HG03064 (cell line): ENCODE measurements at regions not wholly inside any gene's neighbourhood (a gene's known extent, or its start where the extent isn't known, plus 50 kb on each side); places are given as distances from the start of the nearest gene placed in this dataset.
A peak's percentile ranks its signal among the peaks of the same experiment; 100 is the strongest.
"Not testable (repeated sequence)": the region's sequence is repeated elsewhere in the genome, so short reads cannot be mapped to it uniquely, and the experiment has no call there.

Experiments used
- ATAC-seq: cut with Tn5 transposase; IDR thresholded peaks from one replicate; pipeline ENCODE4 v1.9.1; 2021; ENCODE audit warnings: low read depth; ENCODE audit not compliant: unreplicated experiment

DNA sequence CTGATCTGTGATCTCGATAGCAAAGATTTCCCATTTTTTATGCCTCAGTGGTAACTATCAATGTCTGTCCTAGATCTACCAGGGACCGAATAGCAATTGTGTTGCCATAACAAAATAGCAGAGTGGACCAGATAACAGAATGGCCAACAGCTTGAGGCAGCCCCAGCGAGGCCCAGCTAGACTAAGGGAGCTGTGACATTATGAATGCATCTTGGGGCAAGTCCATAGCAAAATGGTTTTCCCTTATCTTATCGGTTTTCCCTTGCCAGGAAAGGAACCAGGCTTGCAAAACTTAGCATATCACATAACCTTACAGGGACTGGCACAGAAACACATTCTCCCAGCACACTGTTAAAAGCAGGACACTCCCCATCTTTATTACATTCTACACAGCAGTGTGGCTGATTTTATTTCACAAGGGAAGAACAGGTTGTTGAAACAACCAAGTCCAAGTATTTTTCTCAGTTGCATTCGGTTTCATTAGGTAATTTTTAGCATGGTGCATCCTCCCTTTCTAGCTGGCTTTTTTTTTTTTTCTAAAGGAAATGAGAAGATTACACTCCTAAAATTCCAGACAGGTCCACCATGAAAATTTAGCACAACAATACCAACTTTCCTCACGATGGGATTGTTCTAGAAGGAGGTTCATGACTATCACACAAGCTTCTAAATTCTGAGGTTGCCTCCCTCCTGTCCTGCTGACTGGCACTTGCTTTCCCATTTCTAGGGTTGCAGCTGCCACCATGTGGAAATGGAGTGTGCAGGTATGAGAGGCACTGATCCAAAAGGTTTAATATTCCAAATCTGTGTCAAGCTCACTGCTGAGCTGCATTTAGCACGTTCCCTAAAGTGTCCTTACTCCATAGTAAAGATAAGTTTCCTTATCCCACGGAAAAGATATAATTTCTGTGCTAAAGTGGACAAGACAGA, 97.0 kb upstream of the SLC35G4 start:
- no peak for ATAC-seq

DNA sequence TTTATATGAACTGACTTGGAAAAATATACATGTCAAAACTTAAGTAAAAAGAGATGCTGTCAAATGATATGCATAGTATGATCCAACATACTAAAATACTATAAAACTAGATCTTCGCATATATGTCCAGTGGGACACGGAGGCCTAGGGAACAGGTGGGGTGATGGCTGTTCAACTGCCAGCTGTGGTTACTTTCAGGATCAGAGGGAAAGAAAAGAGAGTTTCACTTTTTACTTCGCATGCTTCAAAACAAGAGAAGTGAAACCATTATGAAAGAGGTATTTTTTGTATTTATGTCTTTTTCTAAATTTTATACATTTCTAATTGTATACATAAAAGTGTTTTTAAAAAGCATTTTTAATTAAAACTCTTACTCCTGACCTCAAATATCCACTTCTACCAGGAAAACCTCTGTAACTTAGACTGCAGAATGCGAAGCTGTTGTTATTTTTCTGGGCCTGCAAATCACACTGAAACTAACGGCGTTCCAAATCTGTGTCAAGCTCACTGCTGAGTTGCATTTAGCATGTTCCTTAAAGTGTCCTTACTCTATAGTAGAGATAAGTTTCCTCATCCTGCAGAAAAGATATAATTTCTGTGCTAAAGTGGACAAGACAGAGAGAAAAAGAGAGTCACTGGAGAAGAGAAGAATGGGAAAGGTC, 97.8 kb upstream of the SLC35G4 start:
- peak; percentile 88 for ATAC-seq

DNA sequence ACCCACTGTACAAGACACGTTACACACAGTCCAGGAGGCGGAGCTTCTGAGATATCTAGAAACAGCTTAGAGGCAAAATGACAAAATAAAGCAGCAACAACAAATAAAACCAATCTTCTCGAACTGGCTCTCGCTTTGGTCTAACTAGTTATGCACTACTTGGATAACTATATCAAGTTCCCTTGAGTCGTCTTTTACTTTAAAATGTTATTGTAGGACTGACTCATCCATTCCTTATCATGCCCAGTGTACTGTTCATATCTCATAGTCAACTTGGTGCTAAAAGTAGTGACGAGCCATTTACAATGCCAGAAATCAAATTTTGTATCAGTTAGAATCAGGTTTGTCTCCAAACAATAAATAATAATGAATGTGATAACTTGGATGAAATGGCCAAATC, 102.5 kb upstream of the SLC35G4 start:
- ATAC-seq = no peak

DNA sequence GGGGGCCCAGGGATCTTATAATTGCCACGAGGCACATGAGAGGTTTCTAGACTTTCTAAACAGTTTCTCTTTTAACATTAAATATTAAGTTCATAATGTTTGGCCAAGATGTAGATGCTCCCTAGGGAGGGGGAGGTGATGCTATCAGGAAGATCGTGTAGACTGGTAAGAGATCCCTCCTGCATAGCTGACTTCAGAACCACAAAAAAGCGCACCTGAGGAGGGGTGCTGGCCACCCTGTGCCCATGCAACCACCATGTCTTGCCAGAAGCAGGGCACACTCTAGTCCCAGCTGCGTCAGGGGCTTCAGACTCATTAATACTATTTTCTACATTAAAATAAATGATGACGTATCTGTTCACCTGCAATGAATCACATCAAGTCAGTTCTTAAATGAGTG, 103.4 kb upstream of the SLC35G4 start:
- no peak for ATAC-seq

DNA sequence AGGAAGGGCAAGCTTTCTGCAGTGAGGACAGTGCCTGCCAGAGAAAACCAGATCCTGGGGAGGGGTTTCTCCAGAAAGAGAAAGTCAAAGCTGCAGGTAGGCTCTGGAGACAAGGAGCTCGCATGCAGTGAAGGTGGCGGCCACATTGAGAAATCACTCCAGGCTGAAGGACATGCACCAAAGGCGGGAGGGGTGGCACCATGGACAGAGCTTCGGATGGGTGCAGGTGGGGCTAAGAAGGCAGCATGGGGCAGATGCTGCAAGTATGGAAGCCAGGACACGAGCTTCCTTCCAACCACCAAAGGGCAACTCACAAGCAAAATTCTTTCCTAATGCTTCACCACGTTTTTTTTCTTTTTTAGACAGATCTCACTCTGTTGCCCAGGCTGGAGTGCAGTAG, 104.4 kb upstream of the SLC35G4 start:
- no peak for ATAC-seq

DNA sequence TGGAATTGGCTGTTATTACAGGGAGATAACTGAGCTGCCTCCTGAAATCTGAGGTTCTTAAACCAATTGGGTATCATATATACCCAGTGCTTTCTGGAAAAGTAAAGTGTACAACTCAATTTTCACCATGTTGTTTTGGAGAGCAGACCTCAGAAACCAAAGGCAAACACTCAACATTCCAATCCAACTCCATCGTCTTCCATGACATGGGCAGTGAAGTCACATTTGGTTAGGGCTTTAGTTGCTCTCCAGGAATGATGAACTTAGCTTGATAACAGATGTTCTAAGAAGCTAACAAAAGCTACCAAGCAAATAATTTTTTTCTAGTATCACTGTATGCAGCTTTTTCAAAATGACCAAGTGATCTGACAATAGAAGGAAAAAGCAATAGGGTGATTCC, 107.0 kb upstream of the SLC35G4 start:
- ATAC-seq = no peak

DNA sequence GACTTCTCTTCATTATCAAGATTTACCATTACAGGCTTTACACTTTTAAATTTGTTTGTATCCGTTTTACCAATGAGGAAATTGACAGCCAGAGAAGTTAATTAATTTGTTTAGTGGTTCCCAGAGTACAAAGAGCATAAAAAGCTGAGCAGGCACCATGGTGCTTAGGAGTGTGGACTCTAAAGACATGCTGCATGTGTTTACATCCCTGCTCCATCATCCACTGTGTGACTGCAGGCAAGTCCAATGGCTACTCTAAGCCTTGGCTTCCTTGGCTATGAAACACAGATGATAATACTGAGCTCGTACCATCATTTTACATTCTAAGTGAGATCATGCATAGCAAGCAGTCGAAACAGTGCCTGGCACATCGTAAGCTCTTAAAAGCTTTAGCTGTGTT, 108.0 kb upstream of the SLC35G4 start:
- no peak for ATAC-seq

DNA sequence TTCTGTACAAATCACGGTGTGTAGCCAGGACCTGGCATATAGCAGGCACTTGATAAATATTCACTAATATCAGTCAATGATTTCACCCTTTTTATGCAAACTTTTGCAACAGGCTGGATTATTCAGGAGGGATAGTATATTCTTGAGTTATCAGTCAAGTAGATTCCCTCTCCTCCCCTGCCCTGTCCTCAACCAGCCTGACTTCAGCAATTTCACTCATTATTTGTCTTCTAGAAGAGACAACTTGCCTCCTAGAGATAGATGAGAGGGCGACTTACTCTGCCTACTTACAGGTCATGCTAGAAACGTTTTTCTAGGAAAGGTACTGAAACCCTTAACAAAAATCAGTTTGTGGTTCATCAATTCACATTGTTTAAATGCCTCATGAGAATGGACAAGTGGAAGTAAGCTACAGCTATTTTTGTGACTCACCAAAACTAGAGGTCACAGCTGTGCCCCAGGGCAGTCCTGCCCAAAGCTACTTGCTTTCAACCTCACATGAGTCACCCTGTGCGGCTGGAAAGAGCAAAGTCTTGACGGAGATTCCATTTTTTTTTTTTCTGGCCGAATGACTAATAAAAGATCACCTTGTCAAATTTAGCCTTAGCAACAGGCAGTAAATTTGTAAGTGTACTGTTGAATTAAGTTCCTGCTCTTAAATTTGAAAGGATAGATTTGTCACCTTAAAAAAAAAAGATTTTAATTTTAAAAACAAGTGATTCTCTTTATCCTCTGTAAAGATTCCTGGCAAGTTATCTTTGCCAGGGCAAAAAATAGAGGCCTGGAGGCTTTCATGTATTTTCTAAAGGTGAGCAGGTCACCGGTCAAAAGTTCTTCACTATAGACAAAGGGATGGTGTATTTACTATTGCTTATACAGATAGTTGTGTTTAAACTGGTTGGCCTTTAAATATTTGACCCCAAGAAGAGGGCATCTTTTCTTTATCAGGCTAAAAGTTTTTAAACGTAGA, 109.0 kb upstream of the SLC35G4 start:
- ATAC-seq = no peak

DNA sequence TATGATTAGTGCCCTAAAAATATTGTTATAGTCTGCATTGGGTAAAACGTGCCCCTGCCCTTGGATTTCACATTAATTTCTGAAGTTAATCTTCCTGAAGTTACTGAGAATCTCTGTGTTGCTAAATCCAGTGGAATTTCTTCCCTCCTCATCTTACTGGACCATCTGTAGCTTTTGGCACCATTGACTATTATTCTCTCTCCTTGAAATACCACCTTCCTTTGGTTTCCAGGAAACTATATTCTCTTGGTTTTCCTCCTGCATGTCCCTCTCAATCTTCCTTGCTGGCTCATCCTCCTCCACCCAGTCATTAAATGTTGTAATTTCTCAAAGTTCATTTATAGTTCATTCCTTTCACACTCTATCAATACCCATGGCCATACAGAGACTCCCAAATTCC, 110.6 kb upstream of the SLC35G4 start:
- no peak for ATAC-seq

DNA sequence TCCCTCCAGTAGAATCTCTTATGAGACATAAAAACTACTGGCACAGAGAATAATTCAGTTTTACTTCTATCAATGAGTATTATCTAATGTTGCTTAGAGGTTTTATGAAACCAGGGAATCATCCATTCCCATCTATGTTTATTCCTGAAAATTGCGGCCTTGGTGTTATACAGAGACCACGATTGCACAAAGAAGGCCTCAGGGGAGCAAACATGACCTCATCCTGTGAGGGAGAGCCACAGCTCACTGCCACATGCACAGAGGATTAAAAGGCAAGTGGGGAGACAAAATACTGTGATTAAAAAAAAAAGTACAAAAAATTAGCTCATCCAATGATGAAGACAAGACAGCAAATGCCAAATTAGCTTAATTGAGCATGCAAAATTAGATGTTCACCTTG, 111.8 kb upstream of the SLC35G4 start:
- ATAC-seq = no peak

DNA sequence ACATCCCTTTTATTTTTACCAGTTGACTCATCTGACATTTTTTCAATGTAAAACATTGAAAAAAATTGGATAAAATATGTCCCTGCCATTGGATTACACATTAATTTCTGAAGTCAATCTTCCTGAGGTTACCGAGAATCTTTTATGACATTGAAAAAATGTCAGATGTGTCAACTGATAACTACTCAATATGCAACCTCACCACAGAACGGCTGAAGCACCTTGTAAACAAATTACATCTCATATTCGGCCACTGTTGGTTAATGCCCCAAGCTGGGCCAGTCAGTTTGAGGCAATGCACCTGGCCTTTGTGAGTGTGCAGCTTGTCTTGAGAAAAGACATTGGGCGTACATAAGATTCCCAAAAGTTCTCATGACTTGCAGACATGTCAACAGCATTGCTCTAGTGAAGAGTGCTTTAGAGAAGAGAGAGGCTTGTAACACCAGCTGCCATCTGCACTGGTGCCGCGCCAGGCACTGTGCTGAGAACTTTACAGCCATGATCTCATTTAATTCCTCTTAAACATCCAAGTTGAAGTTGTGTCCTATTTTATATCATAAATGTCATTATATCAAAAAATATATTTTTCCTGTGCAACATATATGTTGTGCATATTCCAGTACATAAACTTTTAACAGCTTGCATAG, 112.7 kb upstream of the SLC35G4 start:
- no peak for ATAC-seq

DNA sequence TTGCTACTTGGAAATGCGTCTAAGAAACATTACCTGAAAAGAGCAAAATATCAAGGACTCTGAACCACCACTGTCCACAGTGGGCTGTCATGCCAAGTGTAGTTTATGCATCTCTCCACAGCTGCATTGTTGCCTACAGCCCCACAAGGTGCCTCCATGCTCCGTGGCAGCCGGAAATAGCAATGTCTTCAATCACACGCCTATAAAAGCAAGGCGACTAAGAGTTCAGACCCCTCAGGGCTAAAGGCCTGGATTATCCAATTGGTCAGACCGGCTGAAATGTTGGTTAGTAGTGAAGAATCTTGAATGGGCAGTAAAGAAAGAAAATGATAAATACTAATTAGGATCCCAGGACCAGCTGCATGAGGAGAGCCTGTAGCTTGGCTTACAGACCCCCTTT, 114.0 kb upstream of the SLC35G4 start:
- no peak for ATAC-seq

DNA sequence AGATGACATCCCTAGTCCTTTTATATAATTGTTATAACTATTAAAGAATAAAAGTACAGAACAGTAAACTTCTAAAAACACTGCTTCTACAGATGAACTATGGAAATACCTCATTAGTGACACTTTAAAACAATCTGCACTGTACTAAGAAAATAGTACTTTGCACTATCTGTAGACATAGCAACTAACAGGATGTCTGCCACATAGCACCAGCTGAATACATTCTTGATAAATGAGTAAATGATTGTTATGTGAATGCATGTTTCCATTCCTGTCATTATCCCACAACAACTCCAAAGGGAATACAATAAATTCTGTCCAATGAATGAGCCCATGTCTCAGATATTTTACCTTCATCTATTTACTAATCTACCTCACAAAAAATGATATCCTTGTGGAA, 115.3 kb upstream of the SLC35G4 start:
- no peak for ATAC-seq

DNA sequence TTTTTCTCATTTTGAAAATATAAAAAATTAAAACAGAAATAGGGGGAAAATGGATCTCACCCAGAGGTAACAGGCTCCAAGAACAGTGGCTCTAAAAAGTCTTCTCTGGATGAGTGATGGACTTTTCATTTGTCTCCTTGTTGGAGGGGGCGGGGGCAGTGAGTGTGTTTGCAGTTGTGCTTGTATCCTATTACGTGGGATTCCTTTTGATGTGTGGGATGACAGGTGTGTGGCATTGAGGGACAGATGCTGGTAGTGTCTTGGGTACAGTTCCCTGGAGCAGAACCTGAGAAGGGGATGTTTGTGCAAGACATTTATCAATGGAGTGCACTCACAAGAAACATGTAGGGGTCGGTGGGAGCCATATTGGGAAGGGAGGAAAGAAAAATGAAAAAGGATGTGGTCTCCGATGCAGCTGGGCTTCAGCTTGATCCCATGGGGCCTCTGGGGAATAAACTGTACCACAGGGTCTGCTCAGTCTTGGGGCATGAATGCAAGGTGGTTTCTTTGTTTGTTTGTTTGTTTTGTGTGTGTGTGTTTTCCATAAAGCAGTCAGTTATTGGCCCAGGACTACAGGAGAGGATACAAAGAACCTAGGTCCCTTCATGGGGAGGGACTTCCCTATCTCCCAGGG, 120.0 kb upstream of the SLC35G4 start:
- no peak for ATAC-seq

DNA sequence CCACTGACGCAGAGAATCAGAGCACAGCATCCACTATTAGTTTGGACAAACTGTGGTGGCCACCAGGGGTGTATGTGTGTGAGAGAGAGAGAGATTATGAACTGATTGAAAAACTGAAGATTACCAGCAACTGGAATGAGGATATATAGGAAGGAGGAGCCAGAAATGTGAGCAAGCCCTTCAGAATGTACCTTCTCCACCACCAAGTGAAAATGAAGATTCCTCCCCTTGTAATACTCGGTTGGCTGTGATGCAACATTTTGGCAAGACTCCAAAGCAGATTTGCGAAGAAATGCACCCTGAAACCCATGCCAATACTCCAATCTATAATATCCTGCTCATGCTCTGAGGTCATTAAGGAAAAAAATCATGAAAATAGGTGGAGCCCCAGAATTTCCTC, 121.2 kb upstream of the SLC35G4 start:
- ATAC-seq = no peak

DNA sequence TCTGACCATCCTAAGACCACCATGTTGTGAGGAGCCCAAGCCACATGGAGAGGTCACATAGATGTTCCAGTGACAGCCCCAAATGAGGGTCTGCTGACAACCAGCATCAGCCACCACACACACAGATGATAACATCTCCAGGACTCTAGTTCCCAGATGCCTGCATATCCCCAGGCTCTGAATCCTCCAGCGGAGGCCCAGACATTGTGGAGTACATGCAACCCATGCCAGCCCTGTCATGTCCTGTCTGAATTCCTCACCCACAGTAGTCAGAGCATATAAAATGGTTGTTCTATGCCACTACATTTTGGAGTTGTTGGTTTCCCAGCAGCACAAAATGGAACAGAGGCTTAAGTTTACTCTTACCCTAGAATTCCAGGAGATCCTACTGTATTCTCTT, 122.0 kb upstream of the SLC35G4 start:
- ATAC-seq = no peak

DNA sequence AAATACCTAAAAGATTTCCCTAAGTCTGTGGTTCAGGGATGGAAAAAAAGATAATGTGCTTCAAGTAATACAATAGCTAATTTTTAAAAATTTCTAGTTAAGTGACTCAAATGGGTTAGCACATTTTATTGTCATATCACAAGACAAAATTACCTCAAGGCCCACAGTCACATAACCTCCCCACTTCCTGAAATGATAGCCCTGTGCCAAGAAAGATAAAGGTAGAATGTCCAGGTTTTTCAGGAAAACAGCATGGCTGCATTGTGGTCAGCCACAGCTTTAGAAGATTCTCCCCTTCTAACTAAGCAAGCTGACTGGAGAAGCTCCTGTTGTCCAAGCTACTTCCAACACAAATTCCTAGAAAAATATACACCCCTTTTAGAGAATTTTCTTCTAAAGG, 127.1 kb upstream of the SLC35G4 start:
- no peak for ATAC-seq

DNA sequence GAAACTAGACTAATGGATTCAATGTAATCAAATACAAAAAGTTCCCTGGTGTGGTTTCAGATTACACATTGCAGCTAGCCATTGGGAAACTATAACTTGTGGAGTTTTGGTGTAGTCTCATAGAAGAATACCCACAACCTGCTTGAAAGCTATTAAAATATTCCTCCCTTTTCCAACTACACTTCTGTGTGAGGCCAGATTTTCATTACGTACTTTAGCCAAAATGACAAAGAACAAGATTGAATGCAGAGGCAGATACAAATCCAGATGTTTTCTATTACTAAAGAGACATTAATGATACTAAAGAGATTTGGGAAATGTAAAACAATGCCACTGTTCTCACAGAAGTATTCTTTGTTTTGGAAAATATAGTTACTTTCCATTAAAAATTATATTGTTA, 128.7 kb upstream of the SLC35G4 start:
- ATAC-seq = no peak

DNA sequence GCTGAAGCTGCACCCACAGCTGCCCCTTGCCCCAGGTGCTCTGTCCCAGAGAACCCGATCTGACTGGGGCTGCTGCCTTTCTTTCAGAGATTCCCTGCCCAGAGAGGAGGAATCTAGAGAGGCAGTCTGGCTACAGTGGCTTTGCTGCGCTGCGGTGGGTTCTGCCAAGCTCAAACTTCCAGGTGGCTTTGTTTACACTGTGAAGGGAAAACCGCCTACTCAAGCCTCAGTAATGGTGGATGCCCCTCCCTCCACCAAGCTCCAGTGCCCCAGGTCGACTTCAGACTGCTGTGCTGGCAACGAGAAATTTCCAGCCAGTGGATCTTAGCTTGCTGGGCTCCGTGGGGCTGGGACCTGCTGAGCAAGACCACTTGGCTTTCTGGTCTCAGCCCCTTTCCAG, 130.4 kb upstream of the SLC35G4 start:
- ATAC-seq = not testable (repeated sequence)

DNA sequence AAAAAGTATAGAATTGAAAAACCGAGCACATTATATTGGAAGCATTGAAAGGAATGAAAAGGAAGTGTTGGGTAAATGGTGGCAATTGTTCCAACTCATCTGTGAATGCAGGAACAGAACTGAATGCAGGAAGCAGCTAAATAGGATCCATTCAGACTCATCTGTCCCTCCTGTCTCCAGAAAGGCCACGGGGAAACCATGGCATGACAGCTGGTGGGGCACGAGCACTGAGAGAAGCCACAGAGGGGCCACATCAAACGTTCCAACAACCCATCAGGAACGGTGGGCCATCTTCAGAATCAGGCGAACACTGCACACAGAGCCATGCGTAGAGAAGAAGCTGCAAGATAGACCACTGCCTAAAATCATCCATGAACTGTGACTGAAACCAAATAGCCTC, 138.5 kb upstream of the SLC35G4 start:
- no peak for ATAC-seq
